ENCODE measurements at regions not wholly inside any gene's neighbourhood (a gene's known extent, or its start where the extent isn't known, plus 50 kb on each side); places are given as distances from the start of the nearest gene placed in this dataset.

GRCh38 chr10:130863044-130863443, 448.5 kb downstream of the TCERG1L start:
- Histone ChIP-seq H3K4me3 (replicated peaks; ENCODE audit: insufficient read depth, low read length) (no peak overlapping the region), H3K27me3 (ENCODE audit: insufficient read depth, poor library complexity, severe bottlenecking) (no peaks in the 10 kb centered on the region), H3K27ac (replicated peaks) (no peak overlapping the region)
- TF ChIP-seq REST (IDR thresholded peaks at IDR 0.05; ENCODE audit: insufficient replicate concordance, low read depth) (no peak), POLR2AphosphoS5 (IDR thresholded peaks at IDR 0.05; ENCODE audit: low read depth) (no peak), SPI1 (IDR thresholded peaks at IDR 0.05; ENCODE audit: borderline replicate concordance, low read depth) (no peak), GABPA (IDR thresholded peaks at IDR 0.05; ENCODE audit: low read depth) (no peak)
- DNase-seq (ENCODE audit: low read depth in 1 of 2, low spot score in 1 of 2): no peak

- Histone ChIP-seq H3K4me3 (replicated peaks; ENCODE audit: insufficient read depth, low read length) (no peak overlapping the region), H3K27ac (replicated peaks) (no peak overlapping the region), H3K27me3 (ENCODE audit: insufficient read depth, poor library complexity, severe bottlenecking) (no peaks in the 10 kb centered on the region)
- no peak for DNase-seq (ENCODE audit: low read depth in 1 of 2, low spot score in 1 of 2)
- TF ChIP-seq SPI1 (IDR thresholded peaks at IDR 0.05; ENCODE audit: borderline replicate concordance, low read depth) (no peak), REST (IDR thresholded peaks at IDR 0.05; ENCODE audit: insufficient replicate concordance, low read depth) (no peak), POLR2AphosphoS5 (IDR thresholded peaks at IDR 0.05; ENCODE audit: low read depth) (no peak), GABPA (IDR thresholded peaks at IDR 0.05; ENCODE audit: low read depth) (no peak), CTCF (IDR thresholded peaks at IDR 0.05; ENCODE audit: insufficient read depth, low read length) (no peak)
Observed at GRCh38 chr10:130864961-130865818, 446.3 kb downstream of the TCERG1L start.

- Histone ChIP-seq H3K27ac (replicated peaks) (no peak overlapping the region), H3K4me3 (replicated peaks; ENCODE audit: insufficient read depth, low read length) (no peak overlapping the region), H3K27me3 (ENCODE audit: insufficient read depth, poor library complexity, severe bottlenecking) (no peaks in the 10 kb centered on the region)
- DNase-seq (ENCODE audit: low read depth in 1 of 2, low spot score in 1 of 2): no peak
- TF ChIP-seq REST (IDR thresholded peaks at IDR 0.05; ENCODE audit: insufficient replicate concordance, low read depth): no peak
- TF ChIP-seq SPI1 (IDR thresholded peaks at IDR 0.05; ENCODE audit: borderline replicate concordance, low read depth): no peak
- no peak for TF ChIP-seq POLR2AphosphoS5 (IDR thresholded peaks at IDR 0.05; ENCODE audit: low read depth)
- TF ChIP-seq GABPA (IDR thresholded peaks at IDR 0.05; ENCODE audit: low read depth): no peak
- no peak for TF ChIP-seq CTCF (IDR thresholded peaks at IDR 0.05; ENCODE audit: insufficient read depth, low read length)
Observed at GRCh38 chr10:130866857-130867256, 444.7 kb downstream of the TCERG1L start.
